HT-29 (cell line): ENCODE measurements at regions not wholly inside any gene's neighbourhood (a gene's known extent, or its start where the extent isn't known, plus 50 kb on each side); places are given as distances from the start of the nearest gene placed in this dataset.

Experiments used
- DNase-seq: peaks from one replicate; pipeline ENCODE4 v3.0.0-alpha.2; 2015; ENCODE audit warnings: low spot score

- DNase-seq = no peak
Observed at GRCh38 chr12:114995891-114996290, 311.9 kb upstream of the TBX3 start.

DNA sequence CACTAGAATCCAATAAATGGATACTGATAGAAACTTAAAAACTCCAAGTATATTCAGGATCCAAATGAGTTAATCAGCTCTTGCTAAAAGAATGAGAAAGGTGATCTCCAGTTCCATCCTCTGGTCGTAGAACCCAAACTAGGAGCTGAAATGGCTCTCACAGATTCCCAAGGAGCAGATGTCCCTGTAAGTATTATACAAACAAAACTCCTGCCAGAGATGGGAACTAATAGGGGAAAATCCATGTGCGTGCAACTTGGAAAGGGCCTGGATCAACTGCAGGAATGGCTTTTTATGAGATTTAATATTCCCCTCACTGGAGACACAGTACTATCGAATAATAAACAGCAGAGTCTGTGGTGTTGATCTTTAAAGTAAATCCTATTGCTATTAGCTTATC lies 309.2 kb upstream of the TBX3 start:
- DNase-seq = no peak

GRCh38 chr12:114992443-114992842 lies 308.5 kb upstream of the TBX3 start:
- DNase-seq = peak; percentile 22

GRCh38 chr12:114990381-114990780 lies 306.4 kb upstream of the TBX3 start:
- DNase-seq = no peak

- DNase-seq = no peak
Observed at GRCh38 chr12:114986849-114987248, 302.9 kb upstream of the TBX3 start.

- no peak for DNase-seq
Observed at GRCh38 chr12:114986178-114986714, 302.3 kb upstream of the TBX3 start.

DNA sequence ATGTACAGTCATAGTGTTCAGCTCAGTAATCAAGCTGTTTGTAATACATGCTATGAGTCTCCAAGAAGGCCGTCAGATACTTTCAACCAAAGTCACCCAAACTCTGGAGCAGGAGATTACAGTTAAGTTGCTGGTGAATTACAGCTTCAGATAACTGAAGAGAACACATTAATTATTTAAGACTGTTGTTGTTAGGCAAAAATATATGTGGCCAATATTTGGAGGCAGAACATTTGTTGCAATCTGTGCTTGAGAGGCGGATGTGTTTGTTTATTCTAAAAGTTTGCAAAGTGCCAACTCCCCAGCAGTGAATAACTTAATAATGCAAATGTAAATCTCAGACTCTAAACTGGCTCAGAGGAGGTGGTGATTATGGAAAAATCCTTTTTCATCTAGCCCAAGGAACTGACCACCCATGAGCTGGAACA lies 300.7 kb upstream of the TBX3 start:
- DNase-seq = no peak

DNA sequence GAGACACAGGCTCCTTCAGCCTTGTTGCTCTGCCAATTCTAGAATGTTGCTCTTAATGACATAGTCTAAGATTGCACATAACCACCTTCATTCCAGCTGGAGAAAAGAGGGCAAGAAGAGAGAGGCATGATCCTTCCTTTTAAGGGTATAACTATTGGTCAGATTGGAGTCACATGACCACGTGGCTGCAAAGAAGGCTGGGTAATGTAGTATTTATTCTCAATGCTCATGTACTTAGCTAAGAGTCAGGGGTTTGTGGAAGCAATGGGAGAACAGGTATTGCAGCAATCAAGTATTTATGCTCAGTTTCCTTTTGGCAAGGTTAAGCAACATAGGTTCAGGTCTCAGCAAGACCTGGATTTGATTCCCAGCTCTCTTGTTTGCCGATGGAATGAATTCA lies 298.8 kb upstream of the TBX3 start:
- peak; percentile 36 for DNase-seq

DNA sequence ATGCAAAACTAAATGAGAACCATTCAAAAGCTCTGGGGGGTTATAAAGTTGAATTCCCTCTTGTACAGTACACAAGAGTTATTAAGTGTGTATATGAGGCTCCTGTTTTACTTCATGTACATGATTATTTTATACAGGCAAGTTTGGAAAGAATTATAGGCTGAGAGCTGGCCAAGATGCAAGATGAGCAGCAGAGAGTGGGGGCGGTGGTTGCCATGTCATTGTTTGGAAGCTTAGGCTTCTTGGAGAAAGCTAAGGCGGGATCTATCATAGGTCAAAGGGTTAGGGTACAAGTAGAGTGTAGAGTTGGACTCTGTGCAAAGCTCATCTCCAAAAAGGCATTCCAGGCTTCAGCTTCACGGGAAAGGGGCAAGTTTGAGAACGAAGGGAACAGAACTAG lies 297.1 kb upstream of the TBX3 start:
- no peak for DNase-seq

- no peak for DNase-seq
Observed at GRCh38 chr12:114976959-114977358, 293.0 kb upstream of the TBX3 start.

GRCh38 chr12:114976372-114976771 lies 292.4 kb upstream of the TBX3 start:
- DNase-seq = no peak

DNA sequence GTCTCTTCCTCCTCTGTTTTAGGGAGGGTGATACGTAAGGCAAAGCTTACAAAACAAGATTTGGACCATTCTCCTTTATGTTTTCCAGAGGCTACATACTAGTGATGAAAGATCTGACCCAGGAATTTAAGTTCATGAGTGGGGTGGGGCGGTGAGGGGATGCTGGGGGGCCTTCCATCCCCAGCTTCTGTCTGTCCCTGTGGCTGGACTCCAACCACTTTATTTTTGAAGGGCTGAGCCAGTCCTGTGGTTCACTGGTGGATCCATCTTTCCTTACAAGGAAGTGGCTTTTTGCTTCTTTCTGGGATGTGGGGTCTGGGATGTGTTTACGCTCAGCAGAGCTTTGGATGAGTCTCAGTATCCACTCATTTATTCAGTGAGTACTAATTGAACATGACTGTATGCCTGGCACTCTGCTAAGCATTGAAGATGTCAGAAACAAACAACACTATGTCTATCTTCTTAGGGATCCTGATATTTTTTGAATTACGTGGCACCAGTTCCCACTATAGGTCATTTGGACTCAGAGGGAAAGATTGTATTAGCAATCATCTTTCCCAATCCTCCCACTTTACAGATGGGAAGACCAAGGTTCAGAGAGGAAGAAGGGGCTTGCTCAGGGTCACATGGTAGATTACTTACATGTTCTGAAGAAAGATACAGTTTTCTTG lies 291.8 kb upstream of the TBX3 start:
- DNase-seq = no peak

GRCh38 chr12:114974826-114975639 lies 291.1 kb upstream of the TBX3 start:
- no peak for DNase-seq

DNA sequence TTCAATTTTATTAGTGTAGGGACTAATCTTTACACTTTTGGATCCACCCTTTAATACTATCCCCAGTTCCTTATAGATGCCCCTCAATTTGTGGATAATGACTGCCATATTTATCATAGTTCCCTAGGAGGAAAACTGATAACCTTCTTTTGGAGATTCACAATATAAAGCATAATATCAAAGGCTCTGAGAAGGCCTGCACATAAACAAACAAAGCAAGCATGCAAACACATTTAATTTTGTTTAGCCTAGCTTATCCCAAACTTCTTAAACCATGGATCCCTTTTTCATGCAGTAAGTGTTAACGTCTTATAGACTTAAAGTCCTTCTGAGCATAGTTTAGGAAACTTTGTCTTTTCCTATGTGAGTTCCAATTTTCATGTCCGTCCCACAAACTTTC lies 290.4 kb upstream of the TBX3 start:
- no peak for DNase-seq

DNA sequence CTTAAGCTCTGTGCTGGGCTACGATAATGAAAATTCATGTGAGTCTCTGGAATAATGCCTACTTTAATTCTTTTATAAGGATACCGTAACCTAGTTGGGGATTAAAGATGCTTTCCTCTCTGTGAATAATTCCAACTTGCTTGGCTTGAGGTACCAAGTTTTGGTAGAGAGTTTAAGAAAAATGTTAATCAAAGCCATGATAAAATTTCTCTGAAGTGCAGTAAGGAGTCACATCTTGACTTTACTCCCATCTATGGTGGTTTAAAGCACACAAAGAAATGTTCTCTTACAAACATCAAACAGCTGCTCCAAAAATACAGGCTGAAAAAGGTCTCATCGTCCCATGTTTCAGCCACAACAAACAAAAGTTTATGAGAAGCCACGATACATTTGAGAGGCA lies 284.8 kb upstream of the TBX3 start:
- DNase-seq = no peak

GRCh38 chr12:114967151-114967550 lies 283.2 kb upstream of the TBX3 start:
- DNase-seq = no peak

DNA sequence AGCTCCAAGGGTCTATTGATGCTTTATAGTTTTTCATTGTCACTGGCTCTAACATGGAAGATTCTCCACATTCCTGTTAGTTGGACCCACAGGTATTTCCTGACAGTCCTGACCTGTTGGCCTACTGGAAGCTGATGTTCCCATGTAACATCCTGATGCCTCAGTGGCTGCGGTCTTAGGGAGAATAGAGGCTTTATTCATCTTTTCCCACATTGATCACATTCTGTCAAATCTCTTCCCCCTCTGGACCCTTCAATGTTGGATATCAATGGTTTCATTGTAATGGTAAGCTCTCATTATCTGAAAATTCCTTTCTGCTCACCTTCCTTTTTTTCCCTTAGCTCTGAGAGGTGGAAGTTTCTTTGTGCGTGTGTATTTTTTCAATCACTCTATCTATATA lies 280.9 kb upstream of the TBX3 start:
- no peak for DNase-seq

DNA sequence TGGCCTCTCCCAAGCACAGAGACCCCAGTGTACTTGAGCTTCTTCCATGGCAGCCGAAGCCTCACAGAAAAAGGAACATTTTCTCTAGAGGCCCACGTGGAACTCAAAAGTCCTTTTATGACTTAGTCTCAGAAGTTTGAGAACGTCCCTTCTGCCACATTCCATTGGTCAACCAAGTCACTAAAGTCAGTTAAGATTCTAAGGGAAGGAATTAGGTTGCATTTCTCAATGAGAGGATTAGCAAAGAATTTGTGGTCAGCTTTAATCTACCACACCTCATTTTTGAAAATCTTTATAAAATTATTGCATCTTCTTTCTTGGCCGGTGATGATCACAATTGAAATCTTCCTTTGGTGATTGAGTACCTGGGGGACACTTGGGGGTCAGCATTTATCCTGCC lies 279.9 kb upstream of the TBX3 start:
- DNase-seq = no peak

GRCh38 chr12:114961491-114961890 lies 277.5 kb upstream of the TBX3 start:
- no peak for DNase-seq

- no peak for DNase-seq
Observed at GRCh38 chr12:114958538-114958937, 274.6 kb upstream of the TBX3 start.

GRCh38 chr12:114957225-114957624 lies 273.2 kb upstream of the TBX3 start:
- no peak for DNase-seq

DNA sequence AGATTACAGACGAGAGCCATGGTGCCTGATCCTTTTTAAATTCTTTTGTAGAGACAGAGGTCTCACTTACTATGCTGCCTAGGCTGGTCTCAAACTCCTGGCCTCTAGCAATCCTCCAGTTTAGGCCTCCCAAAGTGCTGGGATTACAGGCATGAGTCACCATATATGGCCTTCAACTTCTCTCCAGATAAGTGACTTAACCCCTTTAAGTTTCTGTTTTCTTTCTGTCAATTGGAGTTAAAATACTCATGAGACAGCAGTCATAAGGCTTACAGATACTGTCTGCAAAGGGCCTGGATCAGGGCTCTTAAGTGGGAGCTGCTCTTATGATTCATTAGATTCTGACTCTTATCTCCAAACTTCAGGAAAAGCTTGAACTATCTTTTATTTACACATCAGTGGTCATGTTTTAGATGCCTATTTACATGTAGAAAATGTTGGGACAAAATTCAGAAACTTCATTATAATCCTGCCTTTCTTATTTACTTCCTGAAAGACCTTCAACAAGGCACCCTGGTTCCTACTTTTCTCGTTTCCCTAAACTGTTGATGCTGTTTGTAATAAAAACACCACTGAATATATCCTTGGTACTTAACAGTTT lies 271.5 kb upstream of the TBX3 start:
- no peak for DNase-seq
